T-helper 2 cell treated with Interferon-gamma antibody and Interleukin-4, amounts not matched to agents 5 μg/mL and 100 μg/mL, for 36 hours (primary cell): ENCODE measurements at regions not wholly inside any gene's neighbourhood (a gene's known extent, or its start where the extent isn't known, plus 50 kb on each side); places are given as distances from the start of the nearest gene placed in this dataset.

Experiments used
- DNase-seq: peaks from one replicate; pipeline ENCODE4 v3.0.0; 2021; ENCODE audit warnings: low spot score
- H3K27ac Mint-ChIP-seq: one replicate; pipeline ENCODE4 v1.8.0; 2021; ENCODE audit warnings: mild to moderate bottlenecking, mixed read lengths
- H3K27me3 Mint-ChIP-seq: one replicate; pipeline ENCODE4 v1.8.0; 2021; ENCODE audit warnings: low read depth, mixed read lengths
- H3K36me3 Mint-ChIP-seq: one replicate; pipeline ENCODE4 v1.8.0; 2021; ENCODE audit warnings: low read depth, mixed read lengths
- H3K4me1 Mint-ChIP-seq: one replicate; pipeline ENCODE4 v1.8.0; 2021; ENCODE audit warnings: low read depth, mixed read lengths
- H3K4me3 Mint-ChIP-seq: one replicate; pipeline ENCODE4 v1.8.0; 2022; ENCODE audit warnings: mild to moderate bottlenecking, moderate library complexity, mixed read lengths
- H3K9me3 Mint-ChIP-seq: one replicate; pipeline ENCODE4 v1.8.0; 2021; ENCODE audit warnings: mixed read lengths

GRCh38 chr3:34185301-34185700, 386.9 kb downstream of the PDCD6IP start:
- Mint-ChIP-seq H3K9me3 (no peaks in the 10 kb centered on the region), H3K27me3 (peaks cover 3% of the 10 kb centered on the region), H3K27ac (no peak overlapping the region), H3K4me3 (no peak overlapping the region), H3K36me3 (no peaks in the 10 kb centered on the region), H3K4me1 (no peaks in the 10 kb centered on the region)
- no peak for DNase-seq

GRCh38 chr3:34189133-34189532, 390.7 kb downstream of the PDCD6IP start:
- Mint-ChIP-seq H3K4me3 (no peak overlapping the region), H3K4me1 (no peaks in the 10 kb centered on the region), H3K27ac (no peak overlapping the region), H3K27me3 (no peaks in the 10 kb centered on the region), H3K9me3 (no peaks in the 10 kb centered on the region), H3K36me3 (no peaks in the 10 kb centered on the region)
- DNase-seq, result no peak

GRCh38 chr3:34196914-34197313, 398.5 kb downstream of the PDCD6IP start:
- DNase-seq, result no peak
- Mint-ChIP-seq H3K9me3 (no peaks in the 10 kb centered on the region), H3K36me3 (no peaks in the 10 kb centered on the region), H3K27me3 (no peaks in the 10 kb centered on the region), H3K4me1 (no peaks in the 10 kb centered on the region), H3K27ac (no peak overlapping the region), H3K4me3 (no peak overlapping the region)

- no peak overlapping the region for H3K4me3 Mint-ChIP-seq
Observed at GRCh38 chr3:34198309-34198708, 399.9 kb downstream of the PDCD6IP start.

GRCh38 chr3:34200576-34200975, 402.1 kb downstream of the PDCD6IP start:
- H3K9me3 Mint-ChIP-seq, result no peaks in the 10 kb centered on the region
- H3K36me3 Mint-ChIP-seq, result no peaks in the 10 kb centered on the region
- no peak overlapping the region for H3K27ac Mint-ChIP-seq
- no peak for DNase-seq
- H3K4me3 Mint-ChIP-seq, result no peak overlapping the region
- no peaks in the 10 kb centered on the region for H3K27me3 Mint-ChIP-seq
- H3K4me1 Mint-ChIP-seq, result no peaks in the 10 kb centered on the region

More at GRCh38 chr3:34198309-34198708, 399.9 kb downstream of the PDCD6IP start:
- Mint-ChIP-seq H3K27ac (no peak overlapping the region), H3K4me1 (no peaks in the 10 kb centered on the region), H3K27me3 (no peaks in the 10 kb centered on the region), H3K9me3 (no peaks in the 10 kb centered on the region), H3K36me3 (no peaks in the 10 kb centered on the region)
- DNase-seq, result no peak

GRCh38 chr3:34202975-34203374, 404.5 kb downstream of the PDCD6IP start:
- no peak overlapping the region for H3K4me3 Mint-ChIP-seq
- H3K9me3 Mint-ChIP-seq, result no peaks in the 10 kb centered on the region
- no peaks in the 10 kb centered on the region for H3K36me3 Mint-ChIP-seq
- H3K27ac Mint-ChIP-seq, result no peak overlapping the region
- no peaks in the 10 kb centered on the region for H3K4me1 Mint-ChIP-seq
- no peaks in the 10 kb centered on the region for H3K27me3 Mint-ChIP-seq
- no peak for DNase-seq

GRCh38 chr3:34203386-34203785, 405.0 kb downstream of the PDCD6IP start:
- Mint-ChIP-seq H3K4me1 (no peaks in the 10 kb centered on the region), H3K36me3 (no peaks in the 10 kb centered on the region), H3K27me3 (no peaks in the 10 kb centered on the region), H3K9me3 (no peaks in the 10 kb centered on the region), H3K27ac (no peak overlapping the region), H3K4me3 (no peak overlapping the region)
- no peak for DNase-seq

- H3K36me3 Mint-ChIP-seq, result no peaks in the 10 kb centered on the region
Observed at GRCh38 chr3:34207002-34207401, 408.6 kb downstream of the PDCD6IP start.

GRCh38 chr3:34207806-34208205, 409.4 kb downstream of the PDCD6IP start:
- H3K4me1 Mint-ChIP-seq, result no peaks in the 10 kb centered on the region
- H3K36me3 Mint-ChIP-seq, result no peaks in the 10 kb centered on the region
- no peak overlapping the region for H3K4me3 Mint-ChIP-seq
- H3K27ac Mint-ChIP-seq, result no peak overlapping the region
- DNase-seq, result no peak
- no peaks in the 10 kb centered on the region for H3K27me3 Mint-ChIP-seq
- no peaks in the 10 kb centered on the region for H3K9me3 Mint-ChIP-seq

More at GRCh38 chr3:34207002-34207401, 408.6 kb downstream of the PDCD6IP start:
- Mint-ChIP-seq H3K27me3 (no peaks in the 10 kb centered on the region), H3K4me3 (no peak overlapping the region), H3K4me1 (no peaks in the 10 kb centered on the region), H3K9me3 (no peaks in the 10 kb centered on the region), H3K27ac (no peak overlapping the region)
- DNase-seq, result no peak

- Mint-ChIP-seq H3K27ac (no peak overlapping the region), H3K36me3 (no peaks in the 10 kb centered on the region), H3K4me3 (no peak overlapping the region), H3K4me1 (no peaks in the 10 kb centered on the region), H3K27me3 (no peaks in the 10 kb centered on the region), H3K9me3 (no peaks in the 10 kb centered on the region)
- DNase-seq, result no peak
Observed at GRCh38 chr3:34212175-34212574, 413.7 kb downstream of the PDCD6IP start.

- Mint-ChIP-seq H3K4me1 (no peaks in the 10 kb centered on the region), H3K27ac (no peak overlapping the region), H3K36me3 (no peaks in the 10 kb centered on the region), H3K27me3 (no peaks in the 10 kb centered on the region), H3K9me3 (no peaks in the 10 kb centered on the region), H3K4me3 (no peak overlapping the region)
- DNase-seq, result no peak
Observed at GRCh38 chr3:34212656-34213055, 414.2 kb downstream of the PDCD6IP start.

- Mint-ChIP-seq H3K27ac (no peak overlapping the region), H3K27me3 (peaks cover 4% of the 10 kb centered on the region), H3K36me3 (no peaks in the 10 kb centered on the region), H3K4me1 (no peaks in the 10 kb centered on the region), H3K9me3 (no peaks in the 10 kb centered on the region), H3K4me3 (no peak overlapping the region)
- DNase-seq, result no peak
Observed at GRCh38 chr3:34213478-34213877, 415.0 kb downstream of the PDCD6IP start.

GRCh38 chr3:34216711-34217335, 418.4 kb downstream of the PDCD6IP start:
- H3K27ac Mint-ChIP-seq, result no peak overlapping the region
- DNase-seq, result no peak

GRCh38 chr3:34218706-34219385, 420.4 kb downstream of the PDCD6IP start:
- Mint-ChIP-seq H3K36me3 (no peaks in the 10 kb centered on the region), H3K4me1 (no peaks in the 10 kb centered on the region), H3K4me3 (no peak overlapping the region), H3K27me3 (peaks cover 6% of the 10 kb centered on the region), H3K27ac (no peak overlapping the region), H3K9me3 (no peaks in the 10 kb centered on the region)
- no peak for DNase-seq

More at GRCh38 chr3:34216711-34217335, 418.4 kb downstream of the PDCD6IP start:
- H3K4me1 Mint-ChIP-seq, result no peaks in the 10 kb centered on the region
- H3K9me3 Mint-ChIP-seq, result no peaks in the 10 kb centered on the region
- H3K27me3 Mint-ChIP-seq, result peaks cover 6% of the 10 kb centered on the region
- no peak overlapping the region for H3K4me3 Mint-ChIP-seq
- H3K36me3 Mint-ChIP-seq, result no peaks in the 10 kb centered on the region

- no peak overlapping the region for H3K27ac Mint-ChIP-seq
- H3K9me3 Mint-ChIP-seq, result no peaks in the 10 kb centered on the region
- no peak for DNase-seq
- no peaks in the 10 kb centered on the region for H3K36me3 Mint-ChIP-seq
- H3K4me3 Mint-ChIP-seq, result no peak overlapping the region
- no peaks in the 10 kb centered on the region for H3K4me1 Mint-ChIP-seq
- H3K27me3 Mint-ChIP-seq, result peaks cover 6% of the 10 kb centered on the region
Observed at GRCh38 chr3:34219556-34219955, 421.1 kb downstream of the PDCD6IP start.
